KMS-11 (cell line): ENCODE measurements at regions not wholly inside any gene's neighbourhood (a gene's known extent, or its start where the extent isn't known, plus 50 kb on each side); places are given as distances from the start of the nearest gene placed in this dataset.

Experiments used
- H2AFZ ChIP-seq: fragments of 200-600 bp; sonication (generic); 2 replicates; pipeline ENCODE4 v1.6.1; 2016; ENCODE audit warnings: antibody characterized with exemption, mixed run types, low read depth
- H3K27ac ChIP-seq: fragments of 200-600 bp; sonication (generic); 2 replicates; pipeline ENCODE4 v1.6.1; 2016; ENCODE audit warnings: mild to moderate bottlenecking, mixed run types
- H3K27me3 ChIP-seq: fragments of 200-600 bp; sonication (generic); 2 replicates; pipeline ENCODE4 v1.6.1; 2017; ENCODE audit warnings: mild to moderate bottlenecking, low read depth, mixed run types, moderate library complexity; ENCODE audit not compliant: insufficient read depth
- H3K36me3 ChIP-seq: fragments of 200-600 bp; sonication (generic); 2 replicates; pipeline ENCODE4 v1.6.1; 2017; ENCODE audit warnings: mild to moderate bottlenecking, mixed run types; ENCODE audit not compliant: insufficient read depth
- H3K4me1 ChIP-seq: fragments of 200-600 bp; sonication (generic); 2 replicates; pipeline ENCODE4 v1.6.1; 2016; ENCODE audit warnings: mild to moderate bottlenecking, low read depth, mixed run types; ENCODE audit not compliant: poor library complexity, severe bottlenecking
- H3K4me2 ChIP-seq: fragments of 200-600 bp; sonication (generic); 2 replicates; pipeline ENCODE4 v1.7.0; 2016; ENCODE audit warnings: mild to moderate bottlenecking, mixed run types
- H3K4me3 ChIP-seq: fragments of 200-600 bp; sonication (generic); IDR thresholded peaks from 2 replicates; pipeline ENCODE4 v1.6.1; 2017; ENCODE audit warnings: low read depth, low read length, mixed read lengths; ENCODE audit not compliant: insufficient read depth
- H3K79me2 ChIP-seq: fragments of 200-600 bp; sonication (generic); 2 replicates; pipeline ENCODE4 v1.6.1; 2016; ENCODE audit warnings: low read depth, mixed run types; ENCODE audit not compliant: insufficient read depth
- H3K9ac ChIP-seq: fragments of 200-600 bp; sonication (generic); 2 replicates; pipeline ENCODE4 v1.6.1; 2016; ENCODE audit warnings: mild to moderate bottlenecking, mixed run types
- H4K20me1 ChIP-seq: fragments of 200-600 bp; sonication (generic); 2 replicates; pipeline ENCODE4 v1.6.1; 2016; ENCODE audit warnings: mild to moderate bottlenecking, mixed run types; ENCODE audit not compliant: insufficient read depth
- TF ChIP-seq, protein P1 (sequence below): fragments of 200-600 bp; sonication (generic); conservative IDR thresholded peaks from 2 replicates; pipeline ENCODE4 v1.6.1; 2017; ENCODE audit warnings: low read depth, mild to moderate bottlenecking, antibody characterized with exemption, low read length, moderate library complexity, mixed read lengths

DNA sequence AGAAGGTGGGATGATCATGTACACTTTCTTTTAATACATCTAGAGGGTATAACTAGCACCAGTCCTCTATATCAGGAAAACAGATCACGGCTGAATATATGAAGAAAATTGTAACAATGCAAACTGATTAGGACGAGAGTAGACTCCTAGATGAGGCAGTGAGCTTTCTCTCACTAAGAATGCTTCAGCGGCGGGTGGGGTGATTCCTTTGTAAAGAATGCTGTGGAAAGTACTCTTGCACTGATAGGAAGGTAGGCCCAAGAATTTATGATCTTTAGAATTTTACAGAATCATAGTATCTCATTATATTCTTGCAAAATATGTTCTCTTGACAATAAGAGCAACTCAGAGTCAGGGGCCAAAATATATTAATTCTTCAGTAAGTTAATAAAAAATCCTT is 133.0 kb downstream of the LMNTD1 start:
- H3K4me1 ChIP-seq: no peaks in the 10 kb centered on the region
- H3K4me3 ChIP-seq: no peak overlapping the region
- TF ChIP-seq, protein P1, sequence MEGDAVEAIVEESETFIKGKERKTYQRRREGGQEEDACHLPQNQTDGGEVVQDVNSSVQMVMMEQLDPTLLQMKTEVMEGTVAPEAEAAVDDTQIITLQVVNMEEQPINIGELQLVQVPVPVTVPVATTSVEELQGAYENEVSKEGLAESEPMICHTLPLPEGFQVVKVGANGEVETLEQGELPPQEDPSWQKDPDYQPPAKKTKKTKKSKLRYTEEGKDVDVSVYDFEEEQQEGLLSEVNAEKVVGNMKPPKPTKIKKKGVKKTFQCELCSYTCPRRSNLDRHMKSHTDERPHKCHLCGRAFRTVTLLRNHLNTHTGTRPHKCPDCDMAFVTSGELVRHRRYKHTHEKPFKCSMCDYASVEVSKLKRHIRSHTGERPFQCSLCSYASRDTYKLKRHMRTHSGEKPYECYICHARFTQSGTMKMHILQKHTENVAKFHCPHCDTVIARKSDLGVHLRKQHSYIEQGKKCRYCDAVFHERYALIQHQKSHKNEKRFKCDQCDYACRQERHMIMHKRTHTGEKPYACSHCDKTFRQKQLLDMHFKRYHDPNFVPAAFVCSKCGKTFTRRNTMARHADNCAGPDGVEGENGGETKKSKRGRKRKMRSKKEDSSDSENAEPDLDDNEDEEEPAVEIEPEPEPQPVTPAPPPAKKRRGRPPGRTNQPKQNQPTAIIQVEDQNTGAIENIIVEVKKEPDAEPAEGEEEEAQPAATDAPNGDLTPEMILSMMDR: no peak
- no peak overlapping the region for H3K27ac ChIP-seq
- no peaks in the 10 kb centered on the region for H3K27me3 ChIP-seq
- no peaks in the 10 kb centered on the region for H3K36me3 ChIP-seq
- no peak overlapping the region for H2AFZ ChIP-seq
- no peak overlapping the region for H3K4me2 ChIP-seq
- no peaks in the 10 kb centered on the region for H3K79me2 ChIP-seq
- no peak overlapping the region for H3K9ac ChIP-seq
- H4K20me1 ChIP-seq: no peaks in the 10 kb centered on the region

DNA sequence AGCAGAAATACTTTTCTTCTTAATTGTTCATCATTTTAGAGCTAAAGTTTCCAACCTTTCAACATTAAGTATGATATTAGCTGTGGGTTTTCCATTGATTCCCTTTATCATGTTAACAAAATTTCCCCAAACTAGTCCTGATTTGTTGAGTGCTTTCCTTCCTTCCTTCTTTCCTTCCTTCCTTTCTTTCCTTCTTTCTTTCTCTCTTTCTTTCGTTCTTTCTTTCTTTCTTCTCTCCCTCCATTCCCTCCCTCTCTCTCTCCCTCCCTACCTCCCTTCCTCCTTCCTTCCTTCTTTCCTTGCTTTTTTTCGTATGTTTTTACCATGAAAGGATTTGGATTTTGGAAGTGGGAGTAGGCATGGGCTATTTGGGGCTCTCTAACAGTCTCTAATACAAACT is 133.5 kb downstream of the LMNTD1 start:
- H3K4me1 ChIP-seq: no peaks in the 10 kb centered on the region
- no peaks in the 10 kb centered on the region for H3K36me3 ChIP-seq
- no peak overlapping the region for H3K4me2 ChIP-seq
- TF ChIP-seq, protein P1: no peak
- H3K79me2 ChIP-seq: no peaks in the 10 kb centered on the region
- H4K20me1 ChIP-seq: no peaks in the 10 kb centered on the region
- H3K27ac ChIP-seq: no peak overlapping the region
- H3K4me3 ChIP-seq: no peak overlapping the region
- H3K27me3 ChIP-seq: no peaks in the 10 kb centered on the region
- no peak overlapping the region for H2AFZ ChIP-seq
- no peak overlapping the region for H3K9ac ChIP-seq

DNA sequence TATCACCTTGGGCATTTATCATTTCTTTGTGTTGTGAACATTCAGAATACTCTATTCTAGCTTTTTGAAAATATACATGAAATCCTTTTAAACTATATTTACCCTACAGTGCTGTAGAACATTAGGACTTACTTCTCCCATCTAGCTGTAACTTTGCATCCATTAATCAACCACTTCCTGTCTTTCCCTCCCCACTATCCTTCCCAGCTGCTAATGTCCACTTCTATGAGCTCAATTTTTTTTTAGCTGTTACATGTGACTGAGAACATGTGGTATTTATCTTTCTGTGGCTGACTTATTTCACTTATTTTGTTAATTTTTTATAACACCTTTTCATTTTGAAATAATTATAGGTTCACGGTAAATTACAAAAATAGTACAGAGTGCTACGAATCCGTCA is 136.0 kb downstream of the LMNTD1 start:
- H2AFZ ChIP-seq: no peak overlapping the region
- H3K4me3 ChIP-seq: no peak overlapping the region
- no peak overlapping the region for H3K9ac ChIP-seq
- TF ChIP-seq, protein P1: no peak
- no peaks in the 10 kb centered on the region for H3K4me1 ChIP-seq
- no peaks in the 10 kb centered on the region for H3K79me2 ChIP-seq
- no peaks in the 10 kb centered on the region for H3K27me3 ChIP-seq
- H4K20me1 ChIP-seq: no peaks in the 10 kb centered on the region
- no peak overlapping the region for H3K4me2 ChIP-seq
- no peaks in the 10 kb centered on the region for H3K36me3 ChIP-seq
- H3K27ac ChIP-seq: no peak overlapping the region

DNA sequence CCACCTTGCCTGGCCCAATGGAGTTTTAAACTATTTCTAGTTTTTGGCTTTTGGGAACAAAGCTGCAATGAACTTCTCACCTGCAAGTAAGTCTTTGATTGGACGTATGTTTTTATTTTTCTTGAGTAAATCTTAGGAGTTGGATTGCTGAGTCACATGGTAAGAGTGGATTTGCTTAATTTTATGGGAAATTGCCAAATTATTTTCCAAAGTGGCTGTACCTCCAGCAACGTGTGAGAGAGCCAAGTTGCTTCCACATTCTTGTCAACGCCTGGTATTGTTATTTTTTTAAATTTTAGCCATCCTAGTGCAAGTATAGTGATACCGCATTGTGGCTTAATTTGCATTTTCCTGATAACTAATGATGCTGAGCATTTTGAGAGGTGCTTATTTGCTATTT is 136.6 kb downstream of the LMNTD1 start:
- H3K4me2 ChIP-seq: no peak overlapping the region
- no peak overlapping the region for H3K9ac ChIP-seq
- no peak overlapping the region for H2AFZ ChIP-seq
- no peak overlapping the region for H3K4me3 ChIP-seq
- H3K79me2 ChIP-seq: no peaks in the 10 kb centered on the region
- no peaks in the 10 kb centered on the region for H3K4me1 ChIP-seq
- no peaks in the 10 kb centered on the region for H3K27me3 ChIP-seq
- H3K36me3 ChIP-seq: no peaks in the 10 kb centered on the region
- TF ChIP-seq, protein P1: no peak
- H4K20me1 ChIP-seq: no peaks in the 10 kb centered on the region
- no peak overlapping the region for H3K27ac ChIP-seq

DNA sequence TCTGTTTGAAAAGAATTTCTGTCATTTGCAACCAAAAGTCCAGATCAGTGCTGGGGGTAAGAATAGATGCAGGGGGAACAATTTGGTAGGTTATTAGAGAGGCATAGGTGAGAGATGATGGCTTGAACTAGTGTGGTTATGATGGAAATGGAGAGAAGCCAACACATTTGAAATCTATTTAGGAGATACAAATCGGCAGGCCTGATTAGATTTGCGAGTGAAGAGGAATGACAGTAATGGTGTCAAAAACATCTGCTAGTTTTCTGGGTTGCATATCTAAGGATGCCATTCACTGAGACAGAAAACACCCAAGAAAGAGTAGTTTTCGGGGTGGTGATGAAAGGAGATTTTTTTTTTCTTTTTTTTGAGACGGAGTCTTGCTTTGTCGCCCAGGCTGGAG is 138.1 kb downstream of the LMNTD1 start:
- Histone ChIP-seq H2AFZ (no peak overlapping the region), H3K4me1 (no peaks in the 10 kb centered on the region), H3K27me3 (no peaks in the 10 kb centered on the region), H3K79me2 (no peaks in the 10 kb centered on the region), H3K4me2 (no peak overlapping the region), H3K36me3 (no peaks in the 10 kb centered on the region), H3K27ac (no peak overlapping the region), H3K9ac (no peak overlapping the region), H4K20me1 (no peaks in the 10 kb centered on the region), H3K4me3 (no peak overlapping the region)
- TF ChIP-seq, protein P1: no peak
